AG09319 (cell line): ENCODE measurements at regions not wholly inside any gene's neighbourhood (a gene's known extent, or its start where the extent isn't known, plus 50 kb on each side); places are given as distances from the start of the nearest gene placed in this dataset.

Experiments
- DNase-seq: peaks from one replicate; pipeline ENCODE4 v3.0.0-alpha.2; 2010; ENCODE audit warnings: low read depth; ENCODE audit errors: extremely low read depth
- CTCF ChIP-seq: IDR thresholded peaks from 2 replicates; pipeline ENCODE4 v1.5.1; 2011; ENCODE audit warnings: low read depth, mild to moderate bottlenecking, inconsistent platforms, low read length, moderate library complexity

GRCh38 chr10:78377356-78377755 lies 343.7 kb downstream of the RPS24 start:
- DNase-seq, result no peak
- no peak for TF ChIP-seq CTCF

- TF ChIP-seq CTCF, result no peak
- DNase-seq, result no peak
Observed at GRCh38 chr10:78378192-78378591, 344.5 kb downstream of the RPS24 start.

GRCh38 chr10:78381107-78381506 lies 347.4 kb downstream of the RPS24 start:
- DNase-seq, result no peak
- peak; percentile 21 for TF ChIP-seq CTCF

- no peak for DNase-seq
- no peak for TF ChIP-seq CTCF
Observed at GRCh38 chr10:78382047-78382446, 348.4 kb downstream of the RPS24 start.

GRCh38 chr10:78382772-78383171 lies 349.1 kb downstream of the RPS24 start:
- no peak for DNase-seq
- no peak for TF ChIP-seq CTCF

GRCh38 chr10:78383378-78384048 lies 349.9 kb downstream of the RPS24 start:
- DNase-seq, result no peak
- no peak for TF ChIP-seq CTCF

DNA sequence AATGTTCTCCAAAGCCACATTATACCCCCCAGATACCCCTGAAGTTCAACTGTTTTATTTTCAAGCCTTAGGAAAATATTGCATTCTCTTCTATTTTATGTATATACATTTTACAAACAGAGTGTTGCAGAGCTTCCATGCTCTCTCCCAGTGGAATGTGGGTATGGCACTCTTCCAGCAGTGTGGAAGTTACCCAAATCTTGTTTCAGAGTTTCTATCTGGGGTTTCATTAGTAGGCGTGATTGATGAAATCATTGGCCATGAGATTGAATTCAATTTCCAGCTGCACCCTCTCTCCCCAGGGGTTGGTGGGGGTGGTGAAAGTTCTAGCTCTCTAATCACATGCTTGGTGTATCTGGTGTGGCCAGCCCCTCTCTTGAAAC lies 350.4 kb downstream of the RPS24 start:
- DNase-seq, result no peak

More for the DNA sequence above, 350.4 kb downstream of the RPS24 start:
- TF ChIP-seq CTCF, result no peak
